Bronchial epithelial cell (primary cell): ENCODE measurements at regions not wholly inside any gene's neighbourhood (a gene's known extent, or its start where the extent isn't known, plus 50 kb on each side); places are given as distances from the start of the nearest gene placed in this dataset.
"Not testable (repeated sequence)": the region's sequence is repeated elsewhere in the genome, so short reads cannot be mapped to it uniquely, and the experiment has no call there.

Experiments used
- DNase-seq: peaks from one replicate; pipeline ENCODE4 v3.0.0-alpha.2; 2010; ENCODE audit warnings: low read depth
- FAIRE-seq: peaks from 2 replicates; lab custom pipeline; 2011; peaks lifted over from hg19 to GRCh38; lab: Jason Lieb, UNC
- H3K27me3 ChIP-seq: 2 replicates; pipeline ENCODE4 v1.5.1; 2011; ENCODE audit warnings: low read length; ENCODE audit not compliant: control insufficient read depth, insufficient read depth
- H3K36me3 ChIP-seq: 2 replicates; pipeline ENCODE4 v1.5.1; 2011; ENCODE audit warnings: low read length; ENCODE audit not compliant: control insufficient read depth, insufficient read depth
- H3K4me3 ChIP-seq: 2 replicates; pipeline ENCODE4 v1.5.1; 2011; ENCODE audit warnings: mild to moderate bottlenecking, low read depth, low read length, control low read depth
- CTCF ChIP-seq: IDR thresholded peaks from 2 replicates; pipeline ENCODE4 v1.5.1; 2011; ENCODE audit warnings: mild to moderate bottlenecking, moderate library complexity, low read length, control low read depth, inconsistent platforms; ENCODE audit not compliant: insufficient read depth, severe bottlenecking

DNA sequence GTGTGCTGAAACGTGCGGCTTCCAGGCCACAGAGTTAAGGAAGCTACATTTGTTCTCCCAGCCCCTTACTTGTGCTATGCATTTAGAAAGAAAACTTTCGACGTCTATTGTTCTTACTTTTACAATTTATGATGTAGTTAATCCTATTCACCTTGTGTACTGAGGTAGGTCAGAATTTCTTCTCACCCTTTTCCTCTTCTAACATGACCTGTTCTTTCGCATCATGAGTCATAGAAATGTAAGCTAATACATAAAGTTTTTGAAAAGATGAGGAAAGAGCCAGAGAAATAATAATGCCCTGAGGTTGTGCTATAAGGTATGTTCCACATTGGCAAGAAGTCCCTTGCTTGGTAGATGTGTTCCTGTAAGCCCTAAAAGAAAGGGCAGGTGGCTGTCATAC is 298.3 kb downstream of the TRIML1 start:
- DNase-seq (peak; percentile 76), FAIRE-seq (no peak)
- TF ChIP-seq CTCF, result no peak
- H3K4me3 ChIP-seq, result no peak overlapping the region
- no peaks in the 10 kb centered on the region for H3K36me3 ChIP-seq
- no peaks in the 10 kb centered on the region for H3K27me3 ChIP-seq

GRCh38 chr4:188438391-188438824 is 299.2 kb downstream of the TRIML1 start:
- H3K27me3 ChIP-seq, DNase-seq, H3K4me3 ChIP-seq, H3K36me3 ChIP-seq, FAIRE-seq: not testable (repeated sequence)

DNA sequence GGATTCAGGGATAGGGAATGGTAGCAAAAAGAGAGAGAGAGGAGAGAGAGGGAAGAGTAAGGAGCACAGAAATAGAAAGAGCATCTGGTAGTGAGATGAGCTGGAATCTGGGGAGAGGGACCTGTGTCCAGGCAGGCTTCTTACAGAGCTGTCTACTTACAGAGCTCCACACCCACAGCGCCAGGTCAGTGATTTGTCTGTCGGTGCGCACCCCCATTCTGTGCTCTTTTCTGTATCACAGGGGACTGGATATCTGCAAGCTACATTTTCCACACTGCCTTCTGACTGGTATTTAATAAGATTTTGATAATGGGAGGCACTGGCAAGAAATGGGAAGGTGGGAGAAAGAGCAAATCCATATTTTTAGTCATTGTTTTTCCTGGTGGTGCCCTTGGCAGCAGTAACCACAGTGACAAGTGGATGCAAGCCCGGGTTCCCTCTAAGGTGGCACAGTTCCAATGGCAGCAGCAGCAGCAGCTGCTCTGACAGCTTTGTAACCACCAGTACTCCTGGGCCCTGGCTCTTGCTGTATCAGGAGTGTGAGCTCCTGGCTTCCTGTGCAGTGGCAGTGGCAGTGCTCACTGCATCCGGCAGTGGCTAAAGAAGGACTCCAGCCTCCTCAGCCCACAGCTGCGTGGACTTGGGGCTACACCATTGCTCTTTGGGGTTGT is 300.5 kb downstream of the TRIML1 start:
- DNase-seq, result peak; percentile 82
- no peaks in the 10 kb centered on the region for H3K27me3 ChIP-seq
- H3K4me3 ChIP-seq, result no peak overlapping the region
- H3K36me3 ChIP-seq, result no peaks in the 10 kb centered on the region
- TF ChIP-seq CTCF, result no peak
- no peak for FAIRE-seq

DNA sequence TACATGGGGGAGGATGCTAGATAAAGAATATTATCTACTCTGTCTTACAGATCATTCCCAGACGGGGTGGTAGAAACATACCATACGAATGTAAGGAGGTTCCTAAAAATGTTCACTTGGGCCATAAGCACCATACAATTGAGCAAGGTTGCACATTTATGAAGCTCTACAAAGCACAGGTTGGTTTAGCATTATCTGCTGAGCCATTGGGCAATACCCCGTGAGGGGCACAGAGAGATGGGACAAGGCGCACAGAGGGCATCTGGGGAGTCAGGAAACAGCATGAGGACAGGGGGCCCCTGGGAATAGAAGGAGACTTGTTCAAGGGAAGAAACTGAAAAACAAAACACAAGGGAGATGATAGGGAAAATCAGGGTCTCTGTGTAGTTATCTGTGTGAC is 305.3 kb downstream of the TRIML1 start:
- no peak for DNase-seq
- H3K36me3 ChIP-seq, result no peaks in the 10 kb centered on the region
- FAIRE-seq, result no peak
- no peaks in the 10 kb centered on the region for H3K27me3 ChIP-seq
- H3K4me3 ChIP-seq, result no peak overlapping the region
- no peak for TF ChIP-seq CTCF

GRCh38 chr4:188448996-188449395 is 309.8 kb downstream of the TRIML1 start:
- H3K36me3 ChIP-seq, H3K4me3 ChIP-seq, FAIRE-seq, H3K27me3 ChIP-seq: not testable (repeated sequence)
- peak; percentile 51 for DNase-seq

DNA sequence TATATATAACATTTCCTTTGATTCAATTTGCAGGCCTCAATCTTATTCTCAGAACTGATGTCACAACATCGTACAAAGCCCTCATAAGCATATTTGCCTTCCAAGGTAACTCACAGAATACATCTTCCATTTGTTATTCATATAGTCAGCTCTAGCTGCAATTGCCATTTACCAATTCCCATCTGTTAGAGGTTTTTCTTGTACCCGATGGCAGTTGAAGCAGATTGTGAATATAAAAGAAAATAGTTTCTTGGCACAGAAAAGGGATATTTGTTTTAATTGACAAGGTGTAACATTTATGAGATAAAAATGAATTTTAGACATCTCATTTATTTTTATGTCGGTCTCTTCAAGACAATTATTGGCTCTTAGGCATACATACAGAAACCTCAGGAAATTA is 311.3 kb downstream of the TRIML1 start:
- Histone ChIP-seq H3K27me3 (no peaks in the 10 kb centered on the region), H3K4me3 (no peak overlapping the region), H3K36me3 (no peaks in the 10 kb centered on the region)
- FAIRE-seq, result no peak
- DNase-seq, result no peak
- TF ChIP-seq CTCF, result no peak

DNA sequence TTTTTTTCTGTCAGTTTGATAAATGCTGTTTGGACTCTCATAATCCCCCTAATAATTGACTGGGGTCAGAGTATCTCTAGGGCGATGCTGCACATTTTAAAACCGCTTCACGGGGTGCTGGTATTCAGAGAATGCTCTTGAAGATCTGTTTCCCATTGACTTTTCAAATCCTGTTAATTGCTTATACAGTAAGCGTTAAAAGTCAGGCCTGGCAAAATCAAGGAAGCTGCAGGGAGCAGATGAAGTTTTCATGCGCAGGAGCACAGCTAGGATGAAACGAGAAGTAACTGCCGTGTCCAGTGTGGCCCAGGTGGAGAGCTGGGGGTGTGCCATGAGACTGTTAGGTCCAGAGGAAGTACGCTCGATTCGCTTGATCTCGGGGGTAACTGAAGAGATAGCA is 312.9 kb downstream of the TRIML1 start:
- Histone ChIP-seq H3K36me3 (no peaks in the 10 kb centered on the region), H3K4me3 (no peak overlapping the region), H3K27me3 (no peaks in the 10 kb centered on the region)
- peak; percentile 18 for FAIRE-seq
- no peak for TF ChIP-seq CTCF
- no peak for DNase-seq
